GM18907 (cell line): ENCODE measurements at regions not wholly inside any gene's neighbourhood (a gene's known extent, or its start where the extent isn't known, plus 50 kb on each side); places are given as distances from the start of the nearest gene placed in this dataset.

ENCODE experiments used
- ATAC-seq: cut with Tn5 transposase; IDR thresholded peaks from one replicate; pipeline ENCODE4 v1.9.1; 2021; ENCODE audit warnings: mild to moderate bottlenecking, moderate library complexity; ENCODE audit not compliant: unreplicated experiment

DNA sequence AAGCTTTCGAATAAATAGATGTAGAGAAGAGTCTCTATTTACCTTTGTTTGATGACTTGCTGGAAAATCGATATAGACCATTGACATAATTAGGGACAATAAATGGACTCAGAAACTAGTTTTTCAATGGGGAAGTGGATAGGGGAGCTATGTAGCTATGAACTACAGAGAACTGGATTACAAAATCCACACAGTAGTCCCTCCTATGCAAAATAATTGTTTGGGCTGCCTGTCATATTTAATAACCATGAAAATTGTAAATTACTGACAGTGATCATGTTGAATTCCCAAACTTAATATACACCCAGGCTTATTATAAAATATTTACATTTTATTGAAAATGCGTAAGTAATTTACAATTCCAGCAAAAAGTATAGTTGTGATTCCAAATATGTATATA is 333.1 kb upstream of the FAM241A start:
- no peak for ATAC-seq

- ATAC-seq = no peak
Observed at GRCh38 chr4:111812760-111813159, 332.5 kb upstream of the FAM241A start.

GRCh38 chr4:111813555-111814140 is 331.6 kb upstream of the FAM241A start:
- ATAC-seq = peak; percentile 44

DNA sequence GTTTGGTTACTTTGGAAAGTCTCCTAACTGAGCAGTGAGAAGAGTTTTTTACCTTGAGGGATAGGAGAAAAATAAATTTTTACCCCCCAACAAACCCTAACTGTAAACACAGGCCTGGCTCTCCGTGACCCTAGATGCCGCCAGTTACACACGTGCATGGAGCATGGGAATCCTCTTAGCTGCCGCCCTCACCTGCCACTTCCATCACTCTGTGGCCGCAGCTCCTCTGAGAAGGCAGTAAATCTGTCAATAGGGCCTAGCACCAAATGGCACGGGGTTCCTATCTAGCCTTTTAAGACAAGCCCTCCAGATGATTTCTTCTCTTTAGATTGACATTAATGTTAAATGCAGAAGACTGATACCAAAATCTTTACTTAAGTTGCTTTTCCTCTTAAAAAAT is 330.3 kb upstream of the FAM241A start:
- ATAC-seq = no peak

GRCh38 chr4:111821342-111821741 is 323.9 kb upstream of the FAM241A start:
- no peak for ATAC-seq

DNA sequence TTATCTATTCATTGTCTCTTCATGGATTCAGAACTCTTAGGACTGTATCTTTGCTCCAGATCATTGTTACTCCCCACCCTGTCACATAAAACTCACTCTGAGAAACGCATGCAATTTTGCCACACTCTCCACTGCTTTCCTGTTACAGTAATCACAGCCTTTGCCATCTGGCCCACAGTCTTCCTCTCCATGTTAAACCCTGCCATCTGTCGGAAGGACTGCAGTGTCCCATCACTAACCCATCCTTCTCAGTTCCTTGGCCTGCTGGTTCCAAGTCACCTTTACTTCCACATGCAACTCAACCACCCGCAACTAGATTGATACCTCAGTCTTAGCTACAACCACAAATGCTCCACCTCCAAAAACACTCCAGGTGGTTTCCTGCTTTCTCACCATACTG is 308.7 kb upstream of the FAM241A start:
- no peak for ATAC-seq

- no peak for ATAC-seq
Observed at GRCh38 chr4:111837761-111838160, 307.5 kb upstream of the FAM241A start.

GRCh38 chr4:111838406-111838930 is 306.8 kb upstream of the FAM241A start:
- ATAC-seq = peak; percentile 84

DNA sequence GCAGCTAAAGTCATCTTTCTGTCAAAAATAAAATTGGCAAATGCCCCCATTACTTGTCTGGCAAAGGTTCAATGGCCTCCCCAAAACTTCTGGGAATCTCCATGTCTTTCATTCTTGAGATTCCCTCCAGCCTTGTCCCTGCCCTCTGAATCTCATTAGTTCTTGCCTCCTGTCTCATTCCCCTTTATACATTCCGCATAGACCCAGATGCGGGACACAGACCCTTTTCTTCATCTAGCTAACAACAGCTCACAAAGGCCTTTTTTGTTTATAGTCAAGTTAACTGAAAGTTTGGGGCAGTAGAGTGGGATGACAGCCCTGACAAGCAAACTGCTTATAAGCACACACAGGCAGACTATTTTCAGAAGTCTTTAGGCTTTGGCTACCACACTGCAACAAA is 306.1 kb upstream of the FAM241A start:
- ATAC-seq = no peak

GRCh38 chr4:111842336-111842735 is 302.9 kb upstream of the FAM241A start:
- ATAC-seq = no peak

DNA sequence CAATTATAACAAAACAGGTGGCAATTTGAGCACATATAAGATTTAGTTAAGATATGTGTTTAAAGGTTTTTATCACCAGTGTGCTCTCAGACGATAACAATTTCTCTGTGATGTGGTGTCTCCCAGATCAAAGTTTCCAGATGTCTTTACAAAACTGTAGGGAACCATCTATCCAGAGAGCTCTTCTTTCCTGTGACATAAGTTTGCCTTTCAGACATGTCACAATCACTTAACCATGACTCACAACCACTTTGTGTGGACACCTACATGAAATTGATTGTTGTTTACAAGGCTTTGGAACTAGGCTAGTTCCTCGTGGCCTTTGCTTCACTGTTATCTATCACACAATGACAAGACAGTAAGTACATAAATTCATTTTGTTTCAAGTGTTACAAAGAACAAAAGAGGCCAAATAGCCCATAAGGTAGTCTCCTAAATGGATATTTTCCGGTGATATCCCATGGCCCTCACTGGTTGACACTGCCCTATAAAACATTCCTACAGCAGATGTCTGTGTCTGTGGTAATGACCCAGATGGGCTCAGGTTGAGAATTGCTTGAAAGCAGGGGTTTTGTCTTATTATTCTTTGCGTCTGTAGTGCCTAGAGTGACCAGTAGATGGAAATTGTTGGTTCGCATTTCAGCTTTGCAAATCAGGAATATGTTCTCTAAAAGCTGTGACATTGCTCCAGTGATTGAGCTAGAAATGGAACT is 297.8 kb upstream of the FAM241A start:
- no peak for ATAC-seq

- no peak for ATAC-seq
Observed at GRCh38 chr4:111849746-111850284, 295.4 kb upstream of the FAM241A start.

DNA sequence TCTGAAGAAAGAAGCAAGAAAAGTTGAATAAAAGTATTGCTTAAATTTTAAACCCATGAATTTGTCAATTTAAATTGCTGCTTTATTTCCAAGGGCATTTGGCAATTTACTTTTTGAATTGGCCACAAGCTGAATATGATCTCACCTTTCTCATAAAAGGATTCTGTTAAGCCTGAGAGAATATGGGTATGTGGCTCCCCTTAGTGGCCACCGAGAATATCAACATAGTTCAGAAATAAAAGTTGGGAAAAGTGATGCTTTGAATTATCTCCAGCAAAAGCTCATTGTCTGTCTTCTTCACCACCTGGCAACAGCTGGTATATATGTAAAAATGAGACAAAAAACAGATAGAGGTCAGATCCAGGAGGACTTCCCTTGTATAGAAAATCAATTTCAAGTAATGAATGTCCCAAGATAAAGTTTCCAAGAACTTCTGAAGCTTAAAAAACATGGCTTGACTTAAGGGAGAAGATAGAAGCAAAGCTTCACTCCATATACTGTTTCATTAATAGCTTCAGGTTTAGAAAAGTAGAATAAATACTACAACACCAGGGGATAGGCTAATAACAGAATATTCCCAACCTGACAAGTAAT is 290.7 kb upstream of the FAM241A start:
- ATAC-seq = peak; percentile 75

DNA sequence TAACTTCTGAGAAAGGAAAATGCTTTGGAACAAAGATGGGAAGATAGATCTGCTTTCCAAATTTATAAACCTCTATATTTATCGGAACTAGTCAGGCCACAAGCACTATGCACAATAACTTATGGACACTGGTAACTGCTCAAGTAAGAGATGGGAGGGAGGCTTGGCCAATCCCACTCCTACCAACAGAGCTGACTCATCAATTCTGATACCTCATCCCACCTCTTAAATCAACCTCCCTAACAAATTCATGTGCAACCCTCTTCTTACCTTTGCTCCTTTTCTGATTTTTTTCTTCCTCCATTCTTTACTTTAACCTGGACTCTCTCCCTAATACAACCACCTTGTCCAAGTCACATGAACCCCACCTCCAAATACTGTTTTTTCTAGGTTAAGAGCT is 289.9 kb upstream of the FAM241A start:
- no peak for ATAC-seq

- ATAC-seq = no peak
Observed at GRCh38 chr4:111864066-111864465, 281.2 kb upstream of the FAM241A start.

GRCh38 chr4:111869339-111869738 is 275.9 kb upstream of the FAM241A start:
- no peak for ATAC-seq

- no peak for ATAC-seq
Observed at GRCh38 chr4:111871802-111872201, 273.5 kb upstream of the FAM241A start.

DNA sequence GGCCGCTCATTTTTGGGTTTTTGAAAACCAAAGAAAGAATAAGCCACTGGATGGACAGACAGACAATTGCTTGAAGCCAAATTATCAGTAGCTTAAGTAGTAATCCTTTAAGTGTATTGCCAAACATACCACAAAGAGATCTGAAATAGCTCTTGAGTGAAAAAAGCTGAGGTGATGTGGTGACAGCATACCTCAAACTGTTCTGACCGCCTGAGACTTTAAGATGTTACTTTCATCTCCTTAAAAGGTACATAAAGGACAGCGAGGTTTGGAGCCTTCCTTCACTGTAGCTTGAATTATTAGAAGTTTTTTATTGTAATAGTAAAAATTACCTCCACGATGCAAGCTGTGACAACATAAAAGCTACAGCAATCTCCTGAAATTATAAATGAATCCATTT is 271.5 kb upstream of the FAM241A start:
- no peak for ATAC-seq

DNA sequence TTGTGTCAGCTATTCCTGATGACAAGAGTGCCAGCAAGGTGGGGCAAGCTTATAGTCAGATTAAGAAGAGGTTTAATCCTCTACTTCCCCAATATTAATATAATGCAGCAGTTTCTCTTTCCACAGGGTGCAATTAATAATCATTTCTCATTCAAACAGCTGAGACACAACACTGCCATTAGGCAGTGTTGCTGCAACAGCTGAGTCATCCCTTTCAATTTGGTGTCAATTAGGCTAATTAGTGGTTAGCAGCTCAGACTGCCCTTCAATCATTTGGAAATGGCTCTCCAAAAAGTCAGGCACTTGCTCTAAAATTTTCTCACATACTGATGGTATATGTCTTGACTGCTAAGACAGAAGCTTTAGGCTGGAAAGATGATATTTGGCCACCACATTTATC is 265.7 kb upstream of the FAM241A start:
- no peak for ATAC-seq

GRCh38 chr4:111880116-111880515 is 265.1 kb upstream of the FAM241A start:
- ATAC-seq = no peak

DNA sequence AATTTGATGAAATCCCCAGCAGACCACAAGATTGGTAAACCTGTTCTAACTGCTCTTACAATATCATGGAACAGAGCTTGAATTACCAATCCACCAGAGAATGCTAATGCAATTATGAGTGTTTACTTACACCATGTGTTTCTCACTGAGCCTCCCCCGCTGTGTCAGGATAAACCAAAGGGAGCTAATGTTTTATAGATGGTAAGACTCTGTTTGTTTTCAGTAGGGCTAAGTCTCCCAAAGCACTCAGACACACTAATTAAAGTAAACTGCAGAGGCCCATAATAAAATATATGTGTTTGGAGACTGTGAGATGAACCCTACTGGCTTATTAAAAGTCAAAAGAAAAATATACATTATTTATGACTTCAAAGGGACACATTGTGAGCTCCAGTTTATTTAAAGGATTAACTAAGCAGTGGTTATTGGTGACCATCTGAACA is 261.7 kb upstream of the FAM241A start:
- ATAC-seq = no peak

GRCh38 chr4:111890412-111890811 is 254.8 kb upstream of the FAM241A start:
- ATAC-seq = no peak
